AG09319 (cell line): ENCODE measurements at regions not wholly inside any gene's neighbourhood (a gene's known extent, or its start where the extent isn't known, plus 50 kb on each side); places are given as distances from the start of the nearest gene placed in this dataset.

Source experiments
- DNase-seq: peaks from one replicate; pipeline ENCODE4 v3.0.0-alpha.2; 2010; ENCODE audit warnings: low read depth; ENCODE audit errors: extremely low read depth
- CTCF ChIP-seq: IDR thresholded peaks from 2 replicates; pipeline ENCODE4 v1.5.1; 2011; ENCODE audit warnings: low read depth, mild to moderate bottlenecking, inconsistent platforms, low read length, moderate library complexity

GRCh38 chr6:9143140-9143539 lies 707.8 kb upstream of the SLC35B3 start:
- DNase-seq, result no peak
- TF ChIP-seq CTCF, result no peak

GRCh38 chr6:9140951-9141460 lies 705.7 kb upstream of the SLC35B3 start:
- no peak for TF ChIP-seq CTCF
- DNase-seq, result peak; percentile 19

GRCh38 chr6:9140172-9140571 lies 704.8 kb upstream of the SLC35B3 start:
- DNase-seq, result no peak
- TF ChIP-seq CTCF, result no peak

GRCh38 chr6:9139746-9140145 lies 704.4 kb upstream of the SLC35B3 start:
- no peak for TF ChIP-seq CTCF
- DNase-seq, result peak; percentile 80

GRCh38 chr6:9138936-9139335 lies 703.6 kb upstream of the SLC35B3 start:
- DNase-seq, result no peak
- TF ChIP-seq CTCF, result no peak

- no peak for TF ChIP-seq CTCF
- DNase-seq, result no peak
Measured at GRCh38 chr6:9136141-9136822, 700.9 kb upstream of the SLC35B3 start.

GRCh38 chr6:9131616-9132015 lies 696.3 kb upstream of the SLC35B3 start:
- DNase-seq, result no peak
- TF ChIP-seq CTCF, result no peak
